OCI-LY1 (cell line): ENCODE measurements at regions not wholly inside any gene's neighbourhood (a gene's known extent, or its start where the extent isn't known, plus 50 kb on each side); places are given as distances from the start of the nearest gene placed in this dataset.

ENCODE experiments used
- CTCF ChIP-seq: fragments of 200-600 bp; sonication (generic), shearing (Covaris generic); IDR thresholded peaks from 2 replicates; pipeline ENCODE4 v1.5.1; 2017; ENCODE audit warnings: mild to moderate bottlenecking, antibody characterized with exemption, low read length, moderate library complexity, mixed read lengths
- EZH2 ChIP-seq: fragments of 200-600 bp; sonication (generic), shearing (Covaris generic); IDR thresholded peaks from 2 replicates; pipeline ENCODE4 v1.8.0; 2017; ENCODE audit warnings: borderline replicate concordance, mixed run types, mild to moderate bottlenecking, antibody characterized with exemption, low read length, moderate library complexity, mixed read lengths

GRCh38 chr19:33921165-33921564 is 124.5 kb downstream of the KCTD15 start:
- TF ChIP-seq CTCF: no peak
- TF ChIP-seq EZH2: no peak
